HEK293T (cell line): ENCODE measurements at regions not wholly inside any gene's neighbourhood (a gene's known extent, or its start where the extent isn't known, plus 50 kb on each side); places are given as distances from the start of the nearest gene placed in this dataset.
"Not testable (repeated sequence)": the region's sequence is repeated elsewhere in the genome, so short reads cannot be mapped to it uniquely, and the experiment has no call there.

Experiments
- FOXK2 ChIP-seq: fragments of 450-650 bp; IDR thresholded peaks from 2 replicates; pipeline ENCODE4 v1.6.1; 2016; ENCODE audit warnings: mild to moderate bottlenecking
- FOXM1 ChIP-seq: fragments of 450-650 bp; IDR thresholded peaks from 2 replicates; pipeline ENCODE4 v1.6.1; 2017; ENCODE audit warnings: mild to moderate bottlenecking, borderline replicate concordance
- NFRKB ChIP-seq: fragments of 450-650 bp; IDR thresholded peaks from 2 replicates; pipeline ENCODE4 v1.6.1; 2016; ENCODE audit warnings: mild to moderate bottlenecking, moderate library complexity

DNA sequence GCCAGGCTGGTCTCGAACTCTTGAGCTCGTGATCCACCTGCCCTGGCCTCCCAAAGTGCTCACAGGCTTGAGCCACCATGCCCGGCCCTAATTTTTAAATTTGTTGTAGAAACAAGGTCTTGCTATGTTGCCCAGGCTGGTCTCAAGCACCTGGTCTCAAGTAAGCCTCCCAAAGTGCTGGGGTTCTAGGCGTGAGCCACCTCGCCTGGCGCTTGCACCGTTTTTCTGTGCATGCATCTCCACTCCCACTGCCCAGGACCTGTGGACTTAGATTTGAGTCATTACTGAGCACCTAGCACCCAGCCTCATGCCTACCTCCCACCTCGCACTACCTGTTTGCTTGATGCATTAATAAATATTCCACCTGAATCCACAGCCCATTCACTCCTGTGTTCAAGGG, 1359.1 kb downstream of the CDH12 start:
- not testable (repeated sequence) for TF ChIP-seq FOXM1, FOXK2, NFRKB
